ENCODE measurements at regions not wholly inside any gene's neighbourhood (a gene's known extent, or its start where the extent isn't known, plus 50 kb on each side); places are given as distances from the start of the nearest gene placed in this dataset.

- TF ChIP-seq CTCF (IDR thresholded peaks at IDR 0.05): no peak
- Histone ChIP-seq H3K27ac (no peak overlapping the region), H3K4me3 (no peak overlapping the region)
- no peak for DNase-seq (ENCODE audit: low spot score)
Measured at GRCh38 chr12:115396567-115396966, 712.6 kb upstream of the TBX3 start.

DNA sequence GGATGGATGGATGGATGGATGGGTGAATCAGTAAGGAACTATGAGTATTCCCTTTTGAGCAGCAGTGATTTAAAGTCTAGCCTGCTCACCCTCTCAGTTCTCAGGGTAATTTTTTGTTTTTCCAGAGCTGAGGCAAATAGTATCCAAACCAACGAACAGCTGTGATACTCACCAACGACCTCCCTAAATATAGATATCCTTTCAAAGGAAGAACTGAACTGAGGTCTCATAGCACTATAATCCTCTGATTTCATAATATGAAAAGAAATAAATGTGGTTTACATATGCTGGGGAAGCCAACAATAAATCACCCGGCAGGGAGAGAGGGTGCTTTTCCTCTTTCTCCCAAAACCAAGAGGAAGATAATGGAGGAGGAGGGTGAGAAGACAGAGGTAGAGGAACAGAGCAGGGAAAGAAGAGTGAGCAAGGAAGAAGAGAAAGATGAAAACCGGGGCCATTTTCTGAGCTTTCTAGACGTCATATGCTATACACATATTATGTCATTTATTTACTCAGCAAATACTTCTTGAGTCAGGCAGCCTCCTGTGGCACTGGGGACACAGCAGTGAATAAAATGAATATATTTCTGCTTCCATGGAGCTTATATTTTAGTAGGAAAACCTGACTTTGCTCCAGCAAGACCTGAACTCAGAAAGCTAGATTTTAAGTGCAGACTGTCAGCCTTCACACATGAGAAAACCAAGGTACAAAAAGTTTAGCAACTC, 710.7 kb upstream of the TBX3 start:
- H3K4me3 ChIP-seq: no peak overlapping the region
- TF ChIP-seq CTCF (IDR thresholded peaks at IDR 0.05): no peak
- H3K27ac ChIP-seq: no peak overlapping the region
- DNase-seq (ENCODE audit: low spot score): no peak

DNA sequence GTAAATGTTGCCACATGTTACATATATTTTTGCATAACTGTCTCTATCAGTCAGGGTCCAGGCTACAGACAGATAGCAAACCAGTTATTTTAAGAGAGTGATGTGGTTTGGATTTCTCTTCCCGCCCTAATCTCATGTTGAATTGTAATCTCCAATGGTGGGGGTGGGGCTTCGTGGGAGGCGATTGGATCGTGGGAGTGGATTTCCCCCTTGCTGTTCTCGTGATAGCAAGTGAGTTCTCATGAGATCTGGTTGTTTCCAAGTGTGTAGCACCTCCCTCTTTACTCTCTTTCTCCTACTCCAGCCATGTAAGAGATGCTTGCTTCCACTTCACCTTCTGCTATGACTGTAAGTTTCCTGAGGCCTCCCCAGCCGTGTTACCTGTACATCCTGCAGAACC, 704.2 kb upstream of the TBX3 start:
- Histone ChIP-seq H3K27ac (no peak overlapping the region), H3K4me3 (no peak overlapping the region)
- DNase-seq (ENCODE audit: low spot score): no peak
- no peak for TF ChIP-seq CTCF (IDR thresholded peaks at IDR 0.05)

DNA sequence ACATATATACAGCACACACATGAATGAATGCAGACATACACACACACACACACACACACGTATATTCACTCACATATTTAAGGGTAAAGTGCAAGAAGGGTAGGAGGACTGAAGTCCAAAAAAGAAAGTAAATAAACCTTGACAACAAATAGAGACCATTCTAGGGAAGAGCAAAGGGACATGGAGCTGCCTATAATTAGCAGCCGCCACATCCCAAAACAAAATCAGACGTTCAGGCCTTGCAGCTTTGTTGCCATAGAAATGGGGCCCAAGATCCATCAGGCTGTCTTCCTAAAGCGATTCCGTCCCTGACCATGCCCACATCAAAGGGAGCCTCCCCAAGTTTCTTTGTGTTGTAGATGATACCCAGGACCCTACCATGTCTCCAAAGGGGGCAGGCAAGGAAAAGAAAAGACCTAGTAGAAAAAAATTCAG, 703.5 kb upstream of the TBX3 start:
- no peak for TF ChIP-seq CTCF (IDR thresholded peaks at IDR 0.05)
- Histone ChIP-seq H3K27ac (no peak overlapping the region), H3K4me3 (no peak overlapping the region)
- DNase-seq (ENCODE audit: low spot score): no peak

DNA sequence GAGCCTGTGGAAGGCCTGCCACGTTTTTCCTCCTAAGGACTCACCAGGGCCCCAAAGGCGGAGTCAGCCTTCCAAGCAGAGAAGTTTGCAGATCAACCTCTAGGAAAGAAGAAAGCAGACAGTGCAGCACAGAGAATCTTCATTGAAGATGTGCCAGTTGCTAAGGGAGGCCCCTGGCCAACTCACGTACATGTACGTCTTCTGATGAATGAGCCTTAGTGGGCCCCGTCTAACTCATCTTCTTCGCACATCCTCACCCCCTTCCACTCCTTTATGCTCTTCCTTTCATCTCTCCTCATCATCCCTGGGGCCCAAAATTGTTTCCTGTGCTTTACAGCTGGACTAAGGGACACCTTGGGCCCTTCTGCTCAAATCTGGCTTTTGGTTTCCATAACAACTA, 703.0 kb upstream of the TBX3 start:
- no peak for TF ChIP-seq CTCF (IDR thresholded peaks at IDR 0.05)
- DNase-seq (ENCODE audit: low spot score): no peak
- H3K4me3 ChIP-seq: no peak overlapping the region
- no peak overlapping the region for H3K27ac ChIP-seq

DNA sequence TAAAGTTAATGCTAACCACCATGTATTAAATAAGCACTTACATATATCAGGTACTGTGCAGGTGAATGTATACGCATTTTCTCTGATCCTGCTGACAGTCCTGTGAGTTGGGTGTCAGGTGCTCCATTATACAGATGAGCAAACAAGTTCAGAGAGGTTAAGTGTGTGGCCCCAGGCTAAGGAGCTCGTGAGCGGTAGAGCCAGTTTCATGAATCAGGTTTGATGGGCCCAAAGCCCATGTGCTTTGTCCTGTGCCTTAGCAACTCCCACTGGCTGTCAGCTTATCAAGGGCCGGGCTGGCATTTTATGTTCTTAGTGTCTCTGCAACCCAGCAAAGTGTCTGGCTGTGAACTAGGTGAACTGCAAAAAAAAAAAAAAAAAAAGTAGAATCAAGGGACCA, 701.2 kb upstream of the TBX3 start:
- no peak for TF ChIP-seq CTCF (IDR thresholded peaks at IDR 0.05)
- DNase-seq (ENCODE audit: low spot score): no peak
- Histone ChIP-seq H3K27ac (no peak overlapping the region), H3K4me3 (no peak overlapping the region)

- TF ChIP-seq CTCF (IDR thresholded peaks at IDR 0.05): no peak
- no peak overlapping the region for H3K4me3 ChIP-seq
Measured at GRCh38 chr12:115384391-115384790, 700.4 kb upstream of the TBX3 start.

More at GRCh38 chr12:115384391-115384790, 700.4 kb upstream of the TBX3 start:
- DNase-seq (ENCODE audit: low spot score): no peak
- H3K27ac ChIP-seq: no peak overlapping the region

All from coronary artery (tissue), 2 donors.